Ovary (tissue), 7 donors: ENCODE measurements at regions not wholly inside any gene's neighbourhood (a gene's known extent, or its start where the extent isn't known, plus 50 kb on each side); places are given as distances from the start of the nearest gene placed in this dataset.

ENCODE experiments used
- DNase-seq, 5 donors: peaks; one replicate each; pipeline ENCODE4 v3.0.0-alpha.2; 2019 to 2020
- H3K27ac ChIP-seq, 2 donors: fragments of 200-600 bp; one replicate each; pipeline versions ENCODE4 v1.5.1 to v1.8.0; 2019 to 2022
- H3K27me3 ChIP-seq: fragments of 200-600 bp; one replicate; pipeline ENCODE4 v1.8.0; 2022
- H3K36me3 ChIP-seq: fragments of 200-600 bp; sonication (generic); one replicate; pipeline ENCODE4 v1.5.1; 2019
- H3K4me1 ChIP-seq: one replicate; pipeline ENCODE4 v1.8.1; 2013; ENCODE audit warnings: mild to moderate bottlenecking, moderate library complexity; ENCODE audit not compliant: insufficient read depth
- H3K4me3 ChIP-seq: fragments of 200-600 bp; sonication (generic); one replicate; pipeline ENCODE4 v1.5.1; 2017
- H3K9me3 ChIP-seq, 2 donors: fragments of 200-600 bp in 1 of 2; sonication (generic) in 1 of 2; one replicate each; pipeline versions ENCODE4 v1.5.1 to v1.8.1; 2013 to 2019; ENCODE audit warnings: mild to moderate bottlenecking in 1 of 2, moderate library complexity in 1 of 2
- CTCF ChIP-seq, 3 donors: fragments of 450-650 bp in 2 of 3; fragments of 200-600 bp in 1 of 3; IDR thresholded peaks; one replicate each; pipeline versions ENCODE4 v1.5.1 to v1.8.0; 2016 to 2022; ENCODE audit warnings: antibody characterized with exemption in 3 of 3, mild to moderate bottlenecking in 1 of 3
- EP300 ChIP-seq: sonication (generic); formaldehyde crosslinking; IDR thresholded peaks from one replicate; pipeline ENCODE4 v1.6.1; 2017; ENCODE audit warnings: antibody characterized with exemption
- POLR2A ChIP-seq: fragments of 450-650 bp; IDR thresholded peaks from one replicate; pipeline ENCODE4 v1.6.1; 2017; ENCODE audit warnings: antibody characterized with exemption, mild to moderate bottlenecking, moderate library complexity
- WGBS, 3 donors: extraction: QIAGEN DNeasy Blood & Tissue Kit in 1 of 3; methylation state at CpG; one replicate each; pipeline versions ENCODE4 v1.1.5 to v1.1.7; 2013 to 2017; 5-methylcytosine and 5-hydroxymethylcytosine counted together
- intact Hi-C, 4 donors: fragments of 100-400 bp; cut with DNase I; formaldehyde crosslinking; loops; one replicate each; pipeline versions ENCODE4 v1.11.0 to v1.15.1; 2022 to 2023
- donor health status: DM: no; HTN: no; CAD: no; lungs with moderate emphysema.
- donor health status: DM: no; HTN: no; CAD: no.
- donor health status: Bipolar disorder and iron deficiency.
- donor health status: DM: no; HTN: no; CAD: no.
- donor health status: DM: yes; HTN: yes; CAD: no.

DNA sequence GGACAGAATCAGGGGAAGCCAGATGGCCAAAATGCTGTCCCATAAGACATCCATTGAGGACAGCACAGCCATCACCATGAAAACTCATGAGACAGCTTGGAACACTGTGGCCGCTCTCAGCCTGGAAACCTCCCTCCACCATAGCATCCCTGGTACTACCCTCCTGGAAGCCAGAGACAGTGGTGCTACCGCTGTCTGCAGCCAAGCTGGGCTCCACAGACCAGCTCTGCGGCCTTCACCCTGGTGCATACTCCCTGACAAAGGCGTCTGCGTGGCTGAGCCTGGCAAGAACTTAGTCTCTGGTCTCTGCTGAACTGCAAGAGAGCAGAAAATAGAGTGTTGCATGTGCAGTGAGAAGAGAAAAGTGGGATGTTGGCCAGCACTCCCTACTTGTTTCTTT is 558.0 kb downstream of the C6orf118 start:
- 38 to 42% (median 40%) methylated on average over 5 of the region's 5 CpGs for WGBS, 3 donors
- no peak overlapping the region for H3K4me3 ChIP-seq
- H3K9me3 ChIP-seq: no peaks in the 10 kb centered on the region
- no peaks in the 10 kb centered on the region for H3K4me1 ChIP-seq
- intact Hi-C loops: no loop called here
- no peak for DNase-seq
- TF ChIP-seq EP300 (no peak), POLR2A (no peak), CTCF (IDR thresholded peaks at IDR 0.05) (no peak)
- no peaks in the 10 kb centered on the region for H3K27me3 ChIP-seq
- H3K36me3 ChIP-seq: no peaks in the 10 kb centered on the region
- H3K27ac ChIP-seq: no peak overlapping the region

DNA sequence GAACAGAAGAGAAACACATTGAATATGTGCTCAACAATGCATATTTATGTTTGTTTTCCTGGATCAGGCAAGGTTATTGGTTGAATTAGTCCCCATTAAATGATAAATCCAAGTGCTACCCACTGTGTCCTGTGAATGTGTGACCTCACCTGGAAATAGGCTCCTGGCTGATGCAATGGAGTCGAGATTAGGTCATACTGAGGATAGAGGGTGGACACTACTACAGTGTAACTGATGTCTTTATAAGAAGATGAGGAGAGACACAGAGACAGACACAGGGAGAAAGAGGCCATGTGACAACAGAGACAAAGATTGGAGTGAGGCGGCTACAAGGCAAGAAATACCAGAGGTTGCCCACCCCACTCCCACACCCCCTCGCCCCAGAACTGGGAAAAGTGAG is 559.3 kb downstream of the C6orf118 start:
- Histone ChIP-seq H3K4me1 (no peaks in the 10 kb centered on the region), H3K27me3 (no peaks in the 10 kb centered on the region), H3K9me3 (no peaks in the 10 kb centered on the region), H3K36me3 (no peaks in the 10 kb centered on the region), H3K27ac (no peak overlapping the region), H3K4me3 (no peak overlapping the region)
- no peak for DNase-seq
- intact Hi-C loops: no loop called here
- 83 to 86% (median 85%) methylated on average over 3 of the region's 3 CpGs for WGBS, 3 donors
- TF ChIP-seq POLR2A (no peak), CTCF (IDR thresholded peaks at IDR 0.05) (no peak), EP300 (no peak)

DNA sequence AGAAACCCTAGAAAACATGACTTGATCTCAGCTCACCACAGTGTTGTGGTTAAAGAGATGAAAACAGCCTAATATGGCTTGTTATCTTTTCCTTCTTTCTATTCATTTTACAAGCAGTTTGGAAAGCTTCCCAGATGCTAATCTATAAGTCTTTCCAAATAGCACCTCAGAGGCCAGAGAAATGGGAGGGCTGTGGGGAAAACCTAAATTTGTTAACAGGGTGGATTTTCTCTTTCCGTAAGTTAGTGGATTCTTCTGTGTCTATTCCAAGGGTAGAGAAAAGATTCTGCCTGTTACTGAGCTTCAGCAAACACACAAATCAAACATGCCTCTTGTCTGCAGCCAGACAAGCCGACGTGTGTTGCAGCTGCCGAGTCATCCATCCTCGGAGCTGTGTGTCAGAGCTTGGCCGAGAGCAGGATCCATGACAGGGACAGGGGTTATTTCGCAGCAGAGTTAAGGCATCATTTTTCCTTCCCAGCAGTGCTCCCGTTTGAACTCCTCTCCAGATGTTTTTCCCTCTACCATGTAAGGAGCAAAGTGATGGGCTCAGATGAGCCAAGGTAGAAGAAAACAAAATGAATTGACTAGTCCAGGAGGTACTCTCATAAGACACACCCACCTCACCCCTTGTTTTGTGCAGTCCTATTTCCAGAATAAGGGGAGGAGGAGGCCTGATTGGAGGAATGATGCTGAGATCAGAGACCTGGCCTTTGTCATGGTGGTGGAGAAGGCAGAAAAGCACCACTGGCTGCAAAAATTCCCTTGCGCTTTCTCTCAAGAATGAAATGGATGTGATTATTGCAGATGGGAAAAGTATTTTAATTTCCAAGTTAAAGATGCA is 560.0 kb downstream of the C6orf118 start:
- Histone ChIP-seq H3K4me1 (no peaks in the 10 kb centered on the region), H3K27me3 (no peaks in the 10 kb centered on the region), H3K9me3 (no peaks in the 10 kb centered on the region), H3K36me3 (no peaks in the 10 kb centered on the region), H3K27ac (no peak overlapping the region), H3K4me3 (no peak overlapping the region)
- TF ChIP-seq CTCF (IDR thresholded peaks at IDR 0.05) (no peak), EP300 (no peak), POLR2A (no peak)
- intact Hi-C loops: no loop called here
- no peak for DNase-seq
- WGBS, 3 donors: 29 to 45% (median 39%) methylated on average over 9 of the region's 9 CpGs

DNA sequence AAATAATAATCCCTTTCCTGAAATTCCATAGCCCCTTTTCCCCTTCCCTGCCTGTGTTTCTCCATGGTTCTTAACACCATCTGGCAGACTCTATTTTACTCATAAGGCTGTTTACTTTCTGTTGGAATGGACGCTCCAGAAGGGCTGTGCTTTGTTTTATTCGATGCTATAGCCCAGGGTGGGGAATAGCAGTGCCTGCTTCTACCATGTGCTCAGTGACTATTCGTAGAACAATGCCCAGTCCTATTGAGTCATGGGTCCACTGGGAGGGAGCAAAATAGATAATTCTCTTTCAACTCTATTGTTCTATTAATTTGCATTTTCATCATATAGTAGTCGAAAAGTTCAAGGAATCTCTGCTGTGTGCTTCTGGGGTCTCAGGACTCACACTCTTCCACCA is 565.1 kb downstream of the C6orf118 start:
- H3K36me3 ChIP-seq: no peaks in the 10 kb centered on the region
- H3K4me1 ChIP-seq: no peaks in the 10 kb centered on the region
- 73 to 88% (median 82%) methylated on average over 4 of the region's 4 CpGs for WGBS, 3 donors
- intact Hi-C loops: no loop called here
- no peak for TF ChIP-seq CTCF (IDR thresholded peaks at IDR 0.05)
- TF ChIP-seq POLR2A: no peak
- TF ChIP-seq EP300: no peak
- DNase-seq: no peak
- no peak overlapping the region for H3K4me3 ChIP-seq
- H3K27me3 ChIP-seq: no peaks in the 10 kb centered on the region
- H3K9me3 ChIP-seq: no peaks in the 10 kb centered on the region
- no peak overlapping the region for H3K27ac ChIP-seq
